HEK293 (cell line): ENCODE measurements at regions not wholly inside any gene's neighbourhood (a gene's known extent, or its start where the extent isn't known, plus 50 kb on each side); places are given as distances from the start of the nearest gene placed in this dataset.

ENCODE experiments used
- REPIN1 ChIP-seq: fragments of 450-650 bp; formaldehyde crosslinking; IDR thresholded peaks from 2 replicates; pipeline ENCODE4 v1.5.1; 2017; ENCODE audit warnings: missing biosample characterization, missing genetic modification characterization, low read depth
- SP2 ChIP-seq: fragments of 450-650 bp; formaldehyde crosslinking; IDR thresholded peaks from 2 replicates; pipeline ENCODE4 v1.5.1; 2016; ENCODE audit warnings: missing biosample characterization, missing genetic modification characterization
- ZNF274 ChIP-seq, 2 experiments: fragments of 200-500 bp in 1 of 2; fragments of 450-650 bp in 1 of 2; sonication (Bioruptor generic) in 1 of 2; formaldehyde crosslinking in 1 of 2; IDR thresholded peaks; 2 replicates each; pipeline versions ENCODE4 v1.5.1 to v1.6.1; 2014 to 2016; ENCODE audit warnings: borderline replicate concordance in 1 of 2, inconsistent platforms in 1 of 2, low read length in 1 of 2, missing biosample characterization in 1 of 2, missing genetic modification characterization in 1 of 2
- TF ChIP-seq, protein P1 (sequence below): fragments of 450-650 bp; formaldehyde crosslinking; IDR thresholded peaks from 2 replicates; pipeline ENCODE4 v1.5.1; 2016; ENCODE audit warnings: missing biosample characterization, missing genetic modification characterization
- TF ChIP-seq, protein P2 (sequence below): fragments of 450-650 bp; formaldehyde crosslinking; IDR thresholded peaks from 2 replicates; pipeline ENCODE4 v1.5.1; 2016; ENCODE audit warnings: missing biosample characterization, missing genetic modification characterization

DNA sequence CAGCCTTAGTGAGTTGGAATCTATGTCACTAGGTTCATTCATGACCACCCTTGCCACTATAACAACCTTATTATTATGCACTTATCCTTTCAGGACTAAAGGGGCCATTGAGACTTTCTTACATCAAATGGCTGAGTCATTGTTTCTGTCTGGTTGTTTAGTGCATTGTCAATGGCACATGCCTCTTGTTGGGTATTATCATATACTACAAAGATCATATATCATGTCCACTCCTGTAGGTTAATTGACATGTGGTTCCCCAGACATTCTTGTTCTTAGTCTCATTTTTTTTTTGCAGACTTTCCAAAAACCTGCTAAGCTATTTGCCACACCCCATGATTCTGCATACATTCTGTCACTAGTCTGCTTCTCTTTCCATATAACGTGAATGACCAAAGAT, 66.7 kb upstream of the PRDM9 start:
- TF ChIP-seq SP2 (tag by site-specific recombination) (no peak), ZNF274 (IDR thresholded peaks at IDR 0.05; ENCODE audit: low read length) (no peak), ZNF274 (tag by site-specific recombination; IDR thresholded peaks at IDR 0.05; ENCODE audit: borderline replicate concordance) (no peak), REPIN1 (tag by site-specific recombination) (no peak)
- TF ChIP-seq, protein P1, sequence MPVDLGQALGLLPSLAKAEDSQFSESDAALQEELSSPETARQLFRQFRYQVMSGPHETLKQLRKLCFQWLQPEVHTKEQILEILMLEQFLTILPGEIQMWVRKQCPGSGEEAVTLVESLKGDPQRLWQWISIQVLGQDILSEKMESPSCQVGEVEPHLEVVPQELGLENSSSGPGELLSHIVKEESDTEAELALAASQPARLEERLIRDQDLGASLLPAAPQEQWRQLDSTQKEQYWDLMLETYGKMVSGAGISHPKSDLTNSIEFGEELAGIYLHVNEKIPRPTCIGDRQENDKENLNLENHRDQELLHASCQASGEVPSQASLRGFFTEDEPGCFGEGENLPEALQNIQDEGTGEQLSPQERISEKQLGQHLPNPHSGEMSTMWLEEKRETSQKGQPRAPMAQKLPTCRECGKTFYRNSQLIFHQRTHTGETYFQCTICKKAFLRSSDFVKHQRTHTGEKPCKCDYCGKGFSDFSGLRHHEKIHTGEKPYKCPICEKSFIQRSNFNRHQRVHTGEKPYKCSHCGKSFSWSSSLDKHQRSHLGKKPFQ (tag by site-specific recombination) = no peak
- TF ChIP-seq, protein P2, sequence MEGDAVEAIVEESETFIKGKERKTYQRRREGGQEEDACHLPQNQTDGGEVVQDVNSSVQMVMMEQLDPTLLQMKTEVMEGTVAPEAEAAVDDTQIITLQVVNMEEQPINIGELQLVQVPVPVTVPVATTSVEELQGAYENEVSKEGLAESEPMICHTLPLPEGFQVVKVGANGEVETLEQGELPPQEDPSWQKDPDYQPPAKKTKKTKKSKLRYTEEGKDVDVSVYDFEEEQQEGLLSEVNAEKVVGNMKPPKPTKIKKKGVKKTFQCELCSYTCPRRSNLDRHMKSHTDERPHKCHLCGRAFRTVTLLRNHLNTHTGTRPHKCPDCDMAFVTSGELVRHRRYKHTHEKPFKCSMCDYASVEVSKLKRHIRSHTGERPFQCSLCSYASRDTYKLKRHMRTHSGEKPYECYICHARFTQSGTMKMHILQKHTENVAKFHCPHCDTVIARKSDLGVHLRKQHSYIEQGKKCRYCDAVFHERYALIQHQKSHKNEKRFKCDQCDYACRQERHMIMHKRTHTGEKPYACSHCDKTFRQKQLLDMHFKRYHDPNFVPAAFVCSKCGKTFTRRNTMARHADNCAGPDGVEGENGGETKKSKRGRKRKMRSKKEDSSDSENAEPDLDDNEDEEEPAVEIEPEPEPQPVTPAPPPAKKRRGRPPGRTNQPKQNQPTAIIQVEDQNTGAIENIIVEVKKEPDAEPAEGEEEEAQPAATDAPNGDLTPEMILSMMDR = no peak
